ENCODE measurements at regions not wholly inside any gene's neighbourhood (a gene's known extent, or its start where the extent isn't known, plus 50 kb on each side); places are given as distances from the start of the nearest gene placed in this dataset.

- ATAC-seq (ENCODE audit: low FRiP score) (no peak), DNase-seq (no peak)
- Histone ChIP-seq H3K27me3 (ENCODE audit: control insufficient read depth in 1 of 2, insufficient read depth in 2 of 2, low read length in 1 of 2) (peaks cover 0 to 2% of the 10 kb centered on the region in 2 donors), H3K9me3 (ENCODE audit: control insufficient read depth, low read length) (peaks cover 3% of the 10 kb centered on the region), H3K4me1 (ENCODE audit: control insufficient read depth in 1 of 2, insufficient read depth in 2 of 2, low read length in 2 of 2) (no peaks in the 10 kb centered on the region), H3K27ac (ENCODE audit: low read depth in 1 of 2, low read length in 2 of 2) (no peak overlapping the region), H3K36me3 (ENCODE audit: control insufficient read depth in 1 of 2, insufficient read depth in 2 of 2, low read length in 1 of 2) (no peaks in the 10 kb centered on the region), H3K4me3 (ENCODE audit: low read length in 2 of 2) (no peak overlapping the region)
- WGBS, 2 donors: 96 to 100% methylated on average over 1 of the region's 1 CpG
- intact Hi-C loops (cut with DNase I): no loop called here
Measured at GRCh38 chr16:17998550-17998949, 338.0 kb downstream of the NPIPA8 start.

- H3K27ac ChIP-seq (ENCODE audit: low read depth in 1 of 2, low read length in 2 of 2): no peak overlapping the region
- ATAC-seq (ENCODE audit: low FRiP score) (no peak), DNase-seq (no peak)
- H3K4me3 ChIP-seq (ENCODE audit: low read length in 2 of 2): no peak overlapping the region
- H3K27me3 ChIP-seq (ENCODE audit: control insufficient read depth in 1 of 2, insufficient read depth in 2 of 2, low read length in 1 of 2): no peaks in the 10 kb centered on the region
- intact Hi-C loops (cut with DNase I): no loop called here
- H3K4me1 ChIP-seq (ENCODE audit: control insufficient read depth in 1 of 2, insufficient read depth in 2 of 2, low read length in 2 of 2): no peaks in the 10 kb centered on the region
- no peaks in the 10 kb centered on the region for H3K36me3 ChIP-seq (ENCODE audit: control insufficient read depth in 1 of 2, insufficient read depth in 2 of 2, low read length in 1 of 2)
- H3K9me3 ChIP-seq (ENCODE audit: control insufficient read depth, low read length): peaks cover 2% of the 10 kb centered on the region
- WGBS, 2 donors: 40 to 47% methylated on average over 5 of the region's 5 CpGs
Measured at GRCh38 chr16:17994027-17994426, 342.5 kb downstream of the NPIPA8 start.

- H3K4me1 ChIP-seq (ENCODE audit: control insufficient read depth in 1 of 2, insufficient read depth in 2 of 2, low read length in 2 of 2): no peaks in the 10 kb centered on the region
- DNase-seq (no peak), ATAC-seq (ENCODE audit: low FRiP score) (no peak)
- no peak overlapping the region for H3K27ac ChIP-seq (ENCODE audit: low read depth in 1 of 2, low read length in 2 of 2)
- intact Hi-C loops (cut with DNase I): no loop called here
- no peaks in the 10 kb centered on the region for H3K27me3 ChIP-seq (ENCODE audit: control insufficient read depth in 1 of 2, insufficient read depth in 2 of 2, low read length in 1 of 2)
- H3K36me3 ChIP-seq (ENCODE audit: control insufficient read depth in 1 of 2, insufficient read depth in 2 of 2, low read length in 1 of 2): no peaks in the 10 kb centered on the region
- no peak overlapping the region for H3K4me3 ChIP-seq (ENCODE audit: low read length in 2 of 2)
- H3K9me3 ChIP-seq (ENCODE audit: control insufficient read depth, low read length): no peaks in the 10 kb centered on the region
Measured at GRCh38 chr16:17992416-17992815, 344.1 kb downstream of the NPIPA8 start.

GRCh38 chr16:17989255-17989654 lies 347.3 kb downstream of the NPIPA8 start:
- Histone ChIP-seq H3K4me1 (ENCODE audit: control insufficient read depth in 1 of 2, insufficient read depth in 2 of 2, low read length in 2 of 2) (no peaks in the 10 kb centered on the region), H3K9me3 (ENCODE audit: control insufficient read depth, low read length) (no peaks in the 10 kb centered on the region), H3K4me3 (ENCODE audit: low read length in 2 of 2) (no peak overlapping the region), H3K36me3 (ENCODE audit: control insufficient read depth in 1 of 2, insufficient read depth in 2 of 2, low read length in 1 of 2) (no peaks in the 10 kb centered on the region), H3K27ac (ENCODE audit: low read depth in 1 of 2, low read length in 2 of 2) (no peak overlapping the region), H3K27me3 (ENCODE audit: control insufficient read depth in 1 of 2, insufficient read depth in 2 of 2, low read length in 1 of 2) (no peaks in the 10 kb centered on the region)
- 56 to 61% methylated on average over 4 of the region's 4 CpGs for WGBS, 2 donors
- DNase-seq (no peak), ATAC-seq (ENCODE audit: low FRiP score) (no peak)
- intact Hi-C loops (cut with DNase I): no loop called here

GRCh38 chr16:17988839-17989238 lies 347.7 kb downstream of the NPIPA8 start:
- H3K27ac ChIP-seq (ENCODE audit: low read depth in 1 of 2, low read length in 2 of 2): no peak overlapping the region
- no peaks in the 10 kb centered on the region for H3K27me3 ChIP-seq (ENCODE audit: control insufficient read depth in 1 of 2, insufficient read depth in 2 of 2, low read length in 1 of 2)
- H3K9me3 ChIP-seq (ENCODE audit: control insufficient read depth, low read length): no peaks in the 10 kb centered on the region
- 56 to 69% methylated on average over 3 of the region's 3 CpGs for WGBS, 2 donors
- H3K4me3 ChIP-seq (ENCODE audit: low read length in 2 of 2): no peak overlapping the region
- H3K4me1 ChIP-seq (ENCODE audit: control insufficient read depth in 1 of 2, insufficient read depth in 2 of 2, low read length in 2 of 2): no peaks in the 10 kb centered on the region
- no peaks in the 10 kb centered on the region for H3K36me3 ChIP-seq (ENCODE audit: control insufficient read depth in 1 of 2, insufficient read depth in 2 of 2, low read length in 1 of 2)
- intact Hi-C loops (cut with DNase I): no loop called here
- DNase-seq: no peak
- ATAC-seq (ENCODE audit: low FRiP score): no peak

GRCh38 chr16:17986991-17987390 lies 349.5 kb downstream of the NPIPA8 start:
- ATAC-seq (ENCODE audit: low FRiP score) (no peak), DNase-seq (no peak)
- Histone ChIP-seq H3K4me3 (ENCODE audit: low read length in 2 of 2) (no peak overlapping the region), H3K4me1 (ENCODE audit: control insufficient read depth in 1 of 2, insufficient read depth in 2 of 2, low read length in 2 of 2) (no peaks in the 10 kb centered on the region), H3K36me3 (ENCODE audit: control insufficient read depth in 1 of 2, insufficient read depth in 2 of 2, low read length in 1 of 2) (no peaks in the 10 kb centered on the region), H3K27ac (ENCODE audit: low read depth in 1 of 2, low read length in 2 of 2) (no peak overlapping the region), H3K9me3 (ENCODE audit: control insufficient read depth, low read length) (no peaks in the 10 kb centered on the region), H3K27me3 (ENCODE audit: control insufficient read depth in 1 of 2, insufficient read depth in 2 of 2, low read length in 1 of 2) (no peaks in the 10 kb centered on the region)
- intact Hi-C loops (cut with DNase I): no loop called here
- 89% methylated on average over 5 of the region's 5 CpGs for WGBS, 2 donors

GRCh38 chr16:17984810-17985209 lies 351.7 kb downstream of the NPIPA8 start:
- 75 to 81% methylated on average over 8 of the region's 8 CpGs for WGBS, 2 donors
- ATAC-seq (ENCODE audit: low FRiP score): no peak
- intact Hi-C loops (cut with DNase I): no loop called here

GRCh38 chr16:17983847-17984639 lies 352.5 kb downstream of the NPIPA8 start:
- no peak for DNase-seq
- intact Hi-C loops (cut with DNase I): no loop called here

More at GRCh38 chr16:17984810-17985209, 351.7 kb downstream of the NPIPA8 start:
- DNase-seq: no peak
- H3K9me3 ChIP-seq (ENCODE audit: control insufficient read depth, low read length): no peaks in the 10 kb centered on the region
- no peak overlapping the region for H3K27ac ChIP-seq (ENCODE audit: low read depth in 1 of 2, low read length in 2 of 2)
- no peaks in the 10 kb centered on the region for H3K36me3 ChIP-seq (ENCODE audit: control insufficient read depth in 1 of 2, insufficient read depth in 2 of 2, low read length in 1 of 2)
- H3K4me3 ChIP-seq (ENCODE audit: low read length in 2 of 2): no peak overlapping the region
- no peaks in the 10 kb centered on the region for H3K27me3 ChIP-seq (ENCODE audit: control insufficient read depth in 1 of 2, insufficient read depth in 2 of 2, low read length in 1 of 2)
- H3K4me1 ChIP-seq (ENCODE audit: control insufficient read depth in 1 of 2, insufficient read depth in 2 of 2, low read length in 2 of 2): no peaks in the 10 kb centered on the region

GRCh38 chr16:17983114-17983513 lies 353.4 kb downstream of the NPIPA8 start:
- Histone ChIP-seq H3K27ac (ENCODE audit: low read depth in 1 of 2, low read length in 2 of 2) (no peak overlapping the region), H3K4me3 (ENCODE audit: low read length in 2 of 2) (no peak overlapping the region), H3K4me1 (ENCODE audit: control insufficient read depth in 1 of 2, insufficient read depth in 2 of 2, low read length in 2 of 2) (no peaks in the 10 kb centered on the region), H3K36me3 (ENCODE audit: control insufficient read depth in 1 of 2, insufficient read depth in 2 of 2, low read length in 1 of 2) (no peaks in the 10 kb centered on the region), H3K9me3 (ENCODE audit: control insufficient read depth, low read length) (no peaks in the 10 kb centered on the region), H3K27me3 (ENCODE audit: control insufficient read depth in 1 of 2, insufficient read depth in 2 of 2, low read length in 1 of 2) (peaks cover 0 to 2% of the 10 kb centered on the region in 2 donors)
- ATAC-seq (ENCODE audit: low FRiP score) (no peak), DNase-seq (no peak)
- intact Hi-C loops (cut with DNase I): no loop called here
- WGBS, 2 donors: 60 to 61% methylated on average over 2 of the region's 2 CpGs

More at GRCh38 chr16:17983847-17984639, 352.5 kb downstream of the NPIPA8 start:
- no peaks in the 10 kb centered on the region for H3K36me3 ChIP-seq (ENCODE audit: control insufficient read depth in 1 of 2, insufficient read depth in 2 of 2, low read length in 1 of 2)
- 77 to 84% methylated on average over 10 of the region's 10 CpGs for WGBS, 2 donors
- no peak overlapping the region for H3K4me3 ChIP-seq (ENCODE audit: low read length in 2 of 2)
- no peaks in the 10 kb centered on the region for H3K4me1 ChIP-seq (ENCODE audit: control insufficient read depth in 1 of 2, insufficient read depth in 2 of 2, low read length in 2 of 2)
- H3K9me3 ChIP-seq (ENCODE audit: control insufficient read depth, low read length): no peaks in the 10 kb centered on the region
- no peak for ATAC-seq (ENCODE audit: low FRiP score)
- no peak overlapping the region for H3K27ac ChIP-seq (ENCODE audit: low read depth in 1 of 2, low read length in 2 of 2)
- no peaks in the 10 kb centered on the region for H3K27me3 ChIP-seq (ENCODE audit: control insufficient read depth in 1 of 2, insufficient read depth in 2 of 2, low read length in 1 of 2)
